Parathyroid adenoma (tissue), 2 donors: ENCODE measurements at regions not wholly inside any gene's neighbourhood (a gene's known extent, or its start where the extent isn't known, plus 50 kb on each side); places are given as distances from the start of the nearest gene placed in this dataset.
"Not testable (repeated sequence)": the region's sequence is repeated elsewhere in the genome, so short reads cannot be mapped to it uniquely, and the experiment has no call there.

Experiments
- H2AFZ ChIP-seq: fragments of 300-600 bp; sonication (generic); one replicate; pipeline ENCODE4 v1.7.0; 2017; ENCODE audit warnings: antibody characterized with exemption, mild to moderate bottlenecking
- H3K27ac ChIP-seq: fragments of 300-600 bp; sonication (generic); one replicate; pipeline ENCODE4 v1.7.0; 2017
- H3K27me3 ChIP-seq: fragments of 300-600 bp; sonication (generic); one replicate; pipeline ENCODE4 v1.7.0; 2017; ENCODE audit warnings: low read length; ENCODE audit not compliant: control insufficient read depth, insufficient read depth
- H3K36me3 ChIP-seq: fragments of 300-600 bp; sonication (generic); one replicate; pipeline ENCODE4 v1.7.0; 2017; ENCODE audit warnings: low read length; ENCODE audit not compliant: control insufficient read depth, insufficient read depth
- H3K4me1 ChIP-seq: fragments of 300-600 bp; sonication (generic); one replicate; pipeline ENCODE4 v1.7.0; 2017; ENCODE audit warnings: control low read depth
- H3K4me2 ChIP-seq: fragments of 300-600 bp; sonication (generic); one replicate; pipeline ENCODE4 v1.7.0; 2017; ENCODE audit warnings: low read length
- H3K4me3 ChIP-seq: fragments of 300-600 bp; sonication (generic); one replicate; pipeline ENCODE4 v1.7.0; 2017; ENCODE audit warnings: low read depth, low read length
- H3K79me2 ChIP-seq: fragments of 300-600 bp; sonication (generic); one replicate; pipeline ENCODE4 v1.7.0; 2017; ENCODE audit warnings: control low read depth
- H3K9ac ChIP-seq: fragments of 300-600 bp; sonication (generic); one replicate; pipeline ENCODE4 v1.7.0; 2017; ENCODE audit warnings: mild to moderate bottlenecking
- H3K9me3 ChIP-seq: fragments of 300-600 bp; sonication (generic); one replicate; pipeline ENCODE4 v1.7.0; 2017; ENCODE audit warnings: low read length; ENCODE audit not compliant: control insufficient read depth
- TF ChIP-seq, protein P1 (sequence below): fragments of 300-600 bp; sonication (generic); IDR thresholded peaks from one replicate; pipeline ENCODE4 v1.7.0; 2017; ENCODE audit warnings: antibody characterized with exemption, mild to moderate bottlenecking
- donor health status: primary hyperparathyroidism.

- TF ChIP-seq, protein P1, sequence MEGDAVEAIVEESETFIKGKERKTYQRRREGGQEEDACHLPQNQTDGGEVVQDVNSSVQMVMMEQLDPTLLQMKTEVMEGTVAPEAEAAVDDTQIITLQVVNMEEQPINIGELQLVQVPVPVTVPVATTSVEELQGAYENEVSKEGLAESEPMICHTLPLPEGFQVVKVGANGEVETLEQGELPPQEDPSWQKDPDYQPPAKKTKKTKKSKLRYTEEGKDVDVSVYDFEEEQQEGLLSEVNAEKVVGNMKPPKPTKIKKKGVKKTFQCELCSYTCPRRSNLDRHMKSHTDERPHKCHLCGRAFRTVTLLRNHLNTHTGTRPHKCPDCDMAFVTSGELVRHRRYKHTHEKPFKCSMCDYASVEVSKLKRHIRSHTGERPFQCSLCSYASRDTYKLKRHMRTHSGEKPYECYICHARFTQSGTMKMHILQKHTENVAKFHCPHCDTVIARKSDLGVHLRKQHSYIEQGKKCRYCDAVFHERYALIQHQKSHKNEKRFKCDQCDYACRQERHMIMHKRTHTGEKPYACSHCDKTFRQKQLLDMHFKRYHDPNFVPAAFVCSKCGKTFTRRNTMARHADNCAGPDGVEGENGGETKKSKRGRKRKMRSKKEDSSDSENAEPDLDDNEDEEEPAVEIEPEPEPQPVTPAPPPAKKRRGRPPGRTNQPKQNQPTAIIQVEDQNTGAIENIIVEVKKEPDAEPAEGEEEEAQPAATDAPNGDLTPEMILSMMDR, result no peak
- Histone ChIP-seq H3K27ac (no peak overlapping the region), H2AFZ (no peak overlapping the region), H3K9ac (no peak overlapping the region), H3K9me3 (no peaks in the 10 kb centered on the region), H3K79me2 (no peaks in the 10 kb centered on the region), H3K4me2 (no peak overlapping the region), H3K4me1 (no peaks in the 10 kb centered on the region), H3K27me3 (no peaks in the 10 kb centered on the region), H3K36me3 (no peaks in the 10 kb centered on the region), H3K4me3 (no peak overlapping the region)
These were observed 105.4 kb upstream of the FAT1 start for GRCh38 chr4:186829097-186829496.

DNA sequence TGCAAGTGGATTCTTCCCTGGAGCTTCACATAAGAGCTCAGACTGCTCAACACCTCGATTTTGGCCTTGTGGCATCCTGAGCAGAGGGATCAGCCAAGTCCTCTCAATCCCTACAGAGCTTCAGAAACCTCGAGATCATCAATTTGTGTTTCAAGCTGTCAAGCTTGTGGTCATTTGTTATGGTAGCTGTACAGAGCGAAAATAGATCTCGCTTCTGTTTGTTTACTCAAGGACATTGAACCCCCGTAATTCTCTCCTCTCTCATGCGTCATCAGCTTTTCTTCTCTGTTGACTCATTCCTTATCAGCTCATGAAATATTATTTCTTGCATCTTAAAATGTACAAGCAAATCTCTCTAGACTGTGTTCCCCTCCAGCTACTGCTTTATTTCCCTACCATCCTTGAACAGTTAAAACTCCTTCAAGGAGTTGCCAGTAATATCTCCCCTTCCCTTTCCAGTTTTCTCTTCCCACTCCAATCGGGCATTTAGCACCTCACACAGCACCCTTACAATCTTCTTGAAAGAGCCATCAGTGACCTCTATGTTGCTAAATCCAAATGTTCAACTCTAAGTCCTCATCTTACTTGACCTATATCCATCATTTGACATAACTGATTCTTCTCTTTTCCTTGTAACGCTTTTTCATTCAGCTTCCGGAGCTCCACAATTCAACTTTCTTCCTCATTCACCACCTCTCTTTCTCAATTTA, 106.2 kb upstream of the FAT1 start:
- no peak overlapping the region for H3K4me3 ChIP-seq
- no peaks in the 10 kb centered on the region for H3K36me3 ChIP-seq
- H3K9me3 ChIP-seq, result no peaks in the 10 kb centered on the region
- no peaks in the 10 kb centered on the region for H3K79me2 ChIP-seq
- no peak overlapping the region for H3K9ac ChIP-seq
- no peaks in the 10 kb centered on the region for H3K27me3 ChIP-seq
- no peak overlapping the region for H3K4me2 ChIP-seq
- no peak overlapping the region for H3K27ac ChIP-seq
- TF ChIP-seq, protein P1, result no peak
- H3K4me1 ChIP-seq, result no peaks in the 10 kb centered on the region
- H2AFZ ChIP-seq, result no peak overlapping the region

DNA sequence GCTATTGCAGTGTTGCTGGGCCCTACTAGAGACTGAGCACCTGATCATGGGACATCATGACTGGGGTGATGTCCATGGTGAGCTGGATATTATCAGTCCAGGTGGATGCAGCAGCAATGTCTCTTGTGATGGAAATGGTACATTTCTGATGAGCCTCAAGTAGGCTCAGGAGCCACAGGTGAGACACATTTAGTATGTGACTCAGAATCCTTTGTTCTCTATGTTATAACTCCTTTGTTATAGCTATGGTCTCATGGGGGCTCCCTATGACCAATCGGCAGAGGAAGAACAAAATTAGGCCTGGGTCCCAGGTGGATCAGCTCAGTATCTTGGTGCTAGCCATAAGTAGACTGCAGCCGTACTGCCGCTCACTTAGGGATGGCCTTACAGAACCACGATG, 107.9 kb upstream of the FAT1 start:
- H3K4me1 ChIP-seq, result no peaks in the 10 kb centered on the region
- H2AFZ ChIP-seq, result no peak overlapping the region
- no peak overlapping the region for H3K4me2 ChIP-seq
- H3K9me3 ChIP-seq, result no peaks in the 10 kb centered on the region
- no peaks in the 10 kb centered on the region for H3K27me3 ChIP-seq
- H3K27ac ChIP-seq, result no peak overlapping the region
- H3K4me3 ChIP-seq, result no peak overlapping the region
- no peaks in the 10 kb centered on the region for H3K36me3 ChIP-seq
- H3K79me2 ChIP-seq, result no peaks in the 10 kb centered on the region
- TF ChIP-seq, protein P1, result no peak
- H3K9ac ChIP-seq, result no peak overlapping the region

DNA sequence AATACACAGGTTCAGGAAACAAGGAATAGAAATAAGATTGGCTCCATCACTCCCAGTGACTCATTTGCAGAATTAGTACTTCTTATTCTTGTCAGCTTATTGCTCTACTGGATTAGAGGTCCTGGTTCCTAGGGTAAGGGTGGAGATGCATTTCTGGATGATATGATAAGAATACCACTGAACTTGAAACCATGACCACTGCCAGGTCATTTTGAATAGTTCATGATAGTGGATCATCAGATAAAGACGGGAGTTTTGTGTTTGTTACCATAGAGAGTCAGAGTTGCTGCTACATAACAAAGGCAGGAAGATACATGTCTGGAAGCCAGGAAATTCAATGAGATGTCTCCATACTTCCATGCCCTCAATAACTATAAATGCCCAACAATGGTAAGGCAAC, 109.2 kb upstream of the FAT1 start:
- H3K9ac ChIP-seq, result no peak overlapping the region
- H3K4me2 ChIP-seq, result no peak overlapping the region
- H3K27ac ChIP-seq, result no peak overlapping the region
- TF ChIP-seq, protein P1, result no peak
- H3K4me3 ChIP-seq, result no peak overlapping the region
- no peaks in the 10 kb centered on the region for H3K79me2 ChIP-seq
- no peaks in the 10 kb centered on the region for H3K9me3 ChIP-seq
- H2AFZ ChIP-seq, result no peak overlapping the region
- no peaks in the 10 kb centered on the region for H3K27me3 ChIP-seq
- H3K4me1 ChIP-seq, result no peaks in the 10 kb centered on the region
- no peaks in the 10 kb centered on the region for H3K36me3 ChIP-seq

DNA sequence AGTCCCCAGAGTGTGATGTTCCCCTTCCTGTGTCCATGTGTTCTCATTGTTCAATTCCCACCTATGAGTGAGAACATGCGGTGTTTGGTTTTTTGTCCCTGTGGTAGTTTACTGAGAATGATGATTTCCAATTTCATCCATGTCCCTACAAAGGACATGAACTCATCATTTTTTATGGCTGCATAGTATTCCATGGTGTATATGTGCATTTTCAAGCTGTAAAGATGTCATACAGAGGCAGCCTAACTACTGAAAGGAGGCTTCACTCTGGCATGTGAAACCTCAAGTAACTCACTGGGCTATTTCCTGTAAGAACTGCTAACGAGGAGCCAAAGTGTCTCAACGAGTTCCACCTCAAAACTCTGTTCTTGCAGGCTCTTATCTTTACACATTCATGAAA, 113.8 kb upstream of the FAT1 start:
- H3K4me1 ChIP-seq, H3K79me2 ChIP-seq, H3K27ac ChIP-seq, H3K9ac ChIP-seq, H3K4me3 ChIP-seq, H3K4me2 ChIP-seq, H3K27me3 ChIP-seq, H3K36me3 ChIP-seq, H2AFZ ChIP-seq, H3K9me3 ChIP-seq: not testable (repeated sequence)
